HFF-Myc (cell line): ENCODE measurements at regions not wholly inside any gene's neighbourhood (a gene's known extent, or its start where the extent isn't known, plus 50 kb on each side); places are given as distances from the start of the nearest gene placed in this dataset.

Experiments used
- DNase-seq: peaks from one replicate; pipeline ENCODE4 v3.0.0-alpha.2; 2011; ENCODE audit warnings: low read depth; ENCODE audit errors: extremely low read depth
- H3K4me3 ChIP-seq: replicated peaks from 2 replicates; pipeline ENCODE4 v1.5.1; 2011; ENCODE audit warnings: low read depth, mild to moderate bottlenecking, control low read depth, low read length
- CTCF ChIP-seq: IDR thresholded peaks from 2 replicates; pipeline ENCODE4 v1.5.1; 2012; ENCODE audit warnings: mild to moderate bottlenecking, low read depth, low read length, control low read depth; ENCODE audit errors: missing control alignments

- no peak overlapping the region for H3K4me3 ChIP-seq
- DNase-seq = no peak
- no peak for TF ChIP-seq CTCF
Observed at GRCh38 chr16:6297666-6298410, 1034.8 kb upstream of the RBFOX1 start.

- no peak for DNase-seq
- no peak for TF ChIP-seq CTCF
- H3K4me3 ChIP-seq = no peak overlapping the region
Observed at GRCh38 chr16:6286176-6286575, 1046.5 kb upstream of the RBFOX1 start.

- no peak for DNase-seq
- H3K4me3 ChIP-seq = no peak overlapping the region
- no peak for TF ChIP-seq CTCF
Observed at GRCh38 chr16:6284731-6285130, 1047.9 kb upstream of the RBFOX1 start.

GRCh38 chr16:6281994-6282393 is 1050.7 kb upstream of the RBFOX1 start:
- DNase-seq = no peak
- H3K4me3 ChIP-seq = no peak overlapping the region
- no peak for TF ChIP-seq CTCF

- TF ChIP-seq CTCF = no peak
Observed at GRCh38 chr16:6281274-6281673, 1051.4 kb upstream of the RBFOX1 start.

GRCh38 chr16:6280055-6280454 is 1052.6 kb upstream of the RBFOX1 start:
- TF ChIP-seq CTCF = no peak
- H3K4me3 ChIP-seq = no peak overlapping the region
- no peak for DNase-seq

More at GRCh38 chr16:6281274-6281673, 1051.4 kb upstream of the RBFOX1 start:
- no peak for DNase-seq
- H3K4me3 ChIP-seq = no peak overlapping the region

GRCh38 chr16:6279286-6279685 is 1053.4 kb upstream of the RBFOX1 start:
- DNase-seq = no peak
- TF ChIP-seq CTCF = no peak
- H3K4me3 ChIP-seq = no peak overlapping the region
